Transverse colon (tissue), 4 donors: ENCODE measurements at regions not wholly inside any gene's neighbourhood (a gene's known extent, or its start where the extent isn't known, plus 50 kb on each side); places are given as distances from the start of the nearest gene placed in this dataset.

Source experiments
- EP300 ChIP-seq: sonication (generic); formaldehyde crosslinking; IDR thresholded peaks from one replicate; pipeline ENCODE4 v1.6.1; 2017; ENCODE audit warnings: antibody characterized with exemption, low read depth
- POLR2A ChIP-seq: fragments of 450-650 bp; IDR thresholded peaks from one replicate; pipeline ENCODE4 v1.6.1; 2016; ENCODE audit warnings: antibody characterized with exemption, mild to moderate bottlenecking, moderate library complexity
- POLR2AphosphoS5 ChIP-seq, 3 donors: sonication (generic); formaldehyde crosslinking; IDR thresholded peaks; one replicate each; pipeline ENCODE4 v1.6.1; 2016; ENCODE audit warnings: antibody characterized with exemption in 3 of 3
- TF ChIP-seq, protein P1 (sequence below), 5 experiments: fragments of 200-600 bp in 3 of 5; fragments of 450-650 bp in 2 of 5; sonication (generic) in 3 of 5; IDR thresholded peaks; 1 replicate in 2 of 5; 2 replicates in 3 of 5; pipeline ENCODE4 v1.5.1; 2016 to 2017; ENCODE audit warnings: antibody characterized with exemption in 5 of 5, inconsistent platforms in 3 of 5, mild to moderate bottlenecking in 2 of 5, moderate library complexity in 1 of 5

DNA sequence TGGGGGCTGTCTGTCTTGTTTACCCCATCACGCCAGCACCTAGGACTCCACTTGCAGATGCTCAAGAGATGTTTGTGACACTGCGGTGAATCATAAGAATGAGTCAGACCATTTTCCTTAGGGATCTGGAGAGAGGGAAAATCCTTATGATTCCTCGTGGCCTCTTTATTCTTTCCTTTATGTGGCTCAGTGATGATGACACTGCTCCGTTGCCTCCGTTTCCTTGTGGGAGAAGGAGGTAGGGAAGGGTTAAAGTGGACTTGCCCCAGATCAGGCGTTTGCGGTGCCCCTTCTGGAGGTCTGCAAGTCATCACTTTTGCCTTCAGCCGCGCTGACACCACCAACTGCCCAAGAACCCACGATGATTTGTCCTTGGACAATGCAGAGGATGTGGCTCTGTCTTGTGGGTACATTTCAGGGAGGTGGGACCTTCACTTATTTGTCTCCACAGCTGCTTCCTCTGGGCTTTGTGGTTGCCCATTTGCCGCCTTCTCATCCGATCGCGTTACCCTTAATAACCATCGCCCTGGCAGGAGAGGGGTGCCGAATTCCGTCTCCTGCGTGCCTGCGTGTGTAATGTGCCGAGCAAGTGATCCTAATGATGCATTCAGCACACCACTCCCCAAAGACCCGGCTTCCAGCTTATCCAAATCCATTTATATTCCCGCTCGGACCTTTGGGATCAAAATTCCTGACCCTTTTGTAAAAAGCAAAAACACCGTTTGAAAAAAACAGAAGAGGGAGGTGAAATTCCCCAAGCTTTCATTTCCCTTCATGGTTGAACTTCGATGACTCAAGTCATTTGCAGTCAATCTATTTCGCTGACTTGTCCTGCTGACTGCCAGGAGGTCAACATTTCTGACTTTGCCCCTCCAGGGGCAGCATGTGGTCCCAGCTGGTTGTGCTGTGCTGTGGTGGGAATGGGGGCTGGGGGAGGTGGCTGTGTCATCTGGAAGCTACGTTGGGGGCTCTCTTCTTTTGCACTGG, 87.2 kb upstream of the IRX3 start:
- TF ChIP-seq, protein P1, sequence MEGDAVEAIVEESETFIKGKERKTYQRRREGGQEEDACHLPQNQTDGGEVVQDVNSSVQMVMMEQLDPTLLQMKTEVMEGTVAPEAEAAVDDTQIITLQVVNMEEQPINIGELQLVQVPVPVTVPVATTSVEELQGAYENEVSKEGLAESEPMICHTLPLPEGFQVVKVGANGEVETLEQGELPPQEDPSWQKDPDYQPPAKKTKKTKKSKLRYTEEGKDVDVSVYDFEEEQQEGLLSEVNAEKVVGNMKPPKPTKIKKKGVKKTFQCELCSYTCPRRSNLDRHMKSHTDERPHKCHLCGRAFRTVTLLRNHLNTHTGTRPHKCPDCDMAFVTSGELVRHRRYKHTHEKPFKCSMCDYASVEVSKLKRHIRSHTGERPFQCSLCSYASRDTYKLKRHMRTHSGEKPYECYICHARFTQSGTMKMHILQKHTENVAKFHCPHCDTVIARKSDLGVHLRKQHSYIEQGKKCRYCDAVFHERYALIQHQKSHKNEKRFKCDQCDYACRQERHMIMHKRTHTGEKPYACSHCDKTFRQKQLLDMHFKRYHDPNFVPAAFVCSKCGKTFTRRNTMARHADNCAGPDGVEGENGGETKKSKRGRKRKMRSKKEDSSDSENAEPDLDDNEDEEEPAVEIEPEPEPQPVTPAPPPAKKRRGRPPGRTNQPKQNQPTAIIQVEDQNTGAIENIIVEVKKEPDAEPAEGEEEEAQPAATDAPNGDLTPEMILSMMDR (IDR thresholded peaks at IDR 0.05) = no peak
- TF ChIP-seq POLR2A (no peak), EP300 (no peak), POLR2AphosphoS5 (IDR thresholded peaks at IDR 0.05) (no peak)
